ENCODE measurements at regions not wholly inside any gene's neighbourhood (a gene's known extent, or its start where the extent isn't known, plus 50 kb on each side); places are given as distances from the start of the nearest gene placed in this dataset.

DNA sequence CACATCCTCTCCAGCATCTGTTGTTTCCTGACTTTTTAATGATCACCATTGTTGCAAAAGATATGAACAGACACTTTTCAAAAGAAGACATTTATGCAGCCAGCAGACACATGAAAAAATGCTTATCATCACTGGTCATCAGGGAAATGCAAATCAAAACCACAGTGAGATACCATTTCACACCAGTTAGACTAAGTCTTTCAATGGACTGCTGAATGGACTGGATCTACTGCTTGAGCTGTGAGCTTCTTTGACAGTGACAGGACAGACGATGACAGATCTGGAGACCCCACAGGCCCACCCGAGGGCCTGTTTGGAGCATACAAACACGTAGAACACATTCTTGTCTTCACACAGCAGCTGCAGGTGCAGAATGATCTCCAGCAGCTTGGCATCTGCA, 266.1 kb upstream of the RIOK2 start:
- ATAC-seq (no peak), DNase-seq (ENCODE audit: low spot score) (no peak)
- H3K36me3 Mint-ChIP-seq: 0 out of 2 replicates have a peak, but pooled peaks cover 3% of the 10 kb centered on the region
- peaks cover 5% of the 10 kb centered on the region for H3K4me1 Mint-ChIP-seq
- H3K27me3 Mint-ChIP-seq (ENCODE audit: low read depth): no peaks in the 10 kb centered on the region
- TF ChIP-seq, protein P1, sequence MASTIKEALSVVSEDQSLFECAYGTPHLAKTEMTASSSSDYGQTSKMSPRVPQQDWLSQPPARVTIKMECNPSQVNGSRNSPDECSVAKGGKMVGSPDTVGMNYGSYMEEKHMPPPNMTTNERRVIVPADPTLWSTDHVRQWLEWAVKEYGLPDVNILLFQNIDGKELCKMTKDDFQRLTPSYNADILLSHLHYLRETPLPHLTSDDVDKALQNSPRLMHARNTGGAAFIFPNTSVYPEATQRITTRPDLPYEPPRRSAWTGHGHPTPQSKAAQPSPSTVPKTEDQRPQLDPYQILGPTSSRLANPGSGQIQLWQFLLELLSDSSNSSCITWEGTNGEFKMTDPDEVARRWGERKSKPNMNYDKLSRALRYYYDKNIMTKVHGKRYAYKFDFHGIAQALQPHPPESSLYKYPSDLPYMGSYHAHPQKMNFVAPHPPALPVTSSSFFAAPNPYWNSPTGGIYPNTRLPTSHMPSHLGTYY (CRISPR knock-in tag; IDR thresholded peaks at IDR 0.05): no peak
- TF ChIP-seq NR2C2 (CRISPR knock-in tag; IDR thresholded peaks at IDR 0.05): no peak
- TF ChIP-seq, protein P2, sequence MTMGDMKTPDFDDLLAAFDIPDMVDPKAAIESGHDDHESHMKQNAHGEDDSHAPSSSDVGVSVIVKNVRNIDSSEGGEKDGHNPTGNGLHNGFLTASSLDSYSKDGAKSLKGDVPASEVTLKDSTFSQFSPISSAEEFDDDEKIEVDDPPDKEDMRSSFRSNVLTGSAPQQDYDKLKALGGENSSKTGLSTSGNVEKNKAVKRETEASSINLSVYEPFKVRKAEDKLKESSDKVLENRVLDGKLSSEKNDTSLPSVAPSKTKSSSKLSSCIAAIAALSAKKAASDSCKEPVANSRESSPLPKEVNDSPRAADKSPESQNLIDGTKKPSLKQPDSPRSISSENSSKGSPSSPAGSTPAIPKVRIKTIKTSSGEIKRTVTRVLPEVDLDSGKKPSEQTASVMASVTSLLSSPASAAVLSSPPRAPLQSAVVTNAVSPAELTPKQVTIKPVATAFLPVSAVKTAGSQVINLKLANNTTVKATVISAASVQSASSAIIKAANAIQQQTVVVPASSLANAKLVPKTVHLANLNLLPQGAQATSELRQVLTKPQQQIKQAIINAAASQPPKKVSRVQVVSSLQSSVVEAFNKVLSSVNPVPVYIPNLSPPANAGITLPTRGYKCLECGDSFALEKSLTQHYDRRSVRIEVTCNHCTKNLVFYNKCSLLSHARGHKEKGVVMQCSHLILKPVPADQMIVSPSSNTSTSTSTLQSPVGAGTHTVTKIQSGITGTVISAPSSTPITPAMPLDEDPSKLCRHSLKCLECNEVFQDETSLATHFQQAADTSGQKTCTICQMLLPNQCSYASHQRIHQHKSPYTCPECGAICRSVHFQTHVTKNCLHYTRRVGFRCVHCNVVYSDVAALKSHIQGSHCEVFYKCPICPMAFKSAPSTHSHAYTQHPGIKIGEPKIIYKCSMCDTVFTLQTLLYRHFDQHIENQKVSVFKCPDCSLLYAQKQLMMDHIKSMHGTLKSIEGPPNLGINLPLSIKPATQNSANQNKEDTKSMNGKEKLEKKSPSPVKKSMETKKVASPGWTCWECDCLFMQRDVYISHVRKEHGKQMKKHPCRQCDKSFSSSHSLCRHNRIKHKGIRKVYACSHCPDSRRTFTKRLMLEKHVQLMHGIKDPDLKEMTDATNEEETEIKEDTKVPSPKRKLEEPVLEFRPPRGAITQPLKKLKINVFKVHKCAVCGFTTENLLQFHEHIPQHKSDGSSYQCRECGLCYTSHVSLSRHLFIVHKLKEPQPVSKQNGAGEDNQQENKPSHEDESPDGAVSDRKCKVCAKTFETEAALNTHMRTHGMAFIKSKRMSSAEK (CRISPR knock-in tag; IDR thresholded peaks at IDR 0.05; ENCODE audit: borderline replicate concordance): no peak
- TF ChIP-seq IRF2 (CRISPR knock-in tag; IDR thresholded peaks at IDR 0.05; ENCODE audit: borderline replicate concordance, low read depth): no peak
- TF ChIP-seq, protein P3, sequence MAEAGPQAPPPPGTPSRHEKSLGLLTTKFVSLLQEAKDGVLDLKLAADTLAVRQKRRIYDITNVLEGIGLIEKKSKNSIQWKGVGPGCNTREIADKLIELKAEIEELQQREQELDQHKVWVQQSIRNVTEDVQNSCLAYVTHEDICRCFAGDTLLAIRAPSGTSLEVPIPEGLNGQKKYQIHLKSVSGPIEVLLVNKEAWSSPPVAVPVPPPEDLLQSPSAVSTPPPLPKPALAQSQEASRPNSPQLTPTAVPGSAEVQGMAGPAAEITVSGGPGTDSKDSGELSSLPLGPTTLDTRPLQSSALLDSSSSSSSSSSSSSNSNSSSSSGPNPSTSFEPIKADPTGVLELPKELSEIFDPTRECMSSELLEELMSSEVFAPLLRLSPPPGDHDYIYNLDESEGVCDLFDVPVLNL (CRISPR knock-in tag; IDR thresholded peaks at IDR 0.05; ENCODE audit: borderline replicate concordance, low read depth): no peak
- no peak for TF ChIP-seq ZNF121 (CRISPR knock-in tag; IDR thresholded peaks at IDR 0.05)
- TF ChIP-seq, protein P4, sequence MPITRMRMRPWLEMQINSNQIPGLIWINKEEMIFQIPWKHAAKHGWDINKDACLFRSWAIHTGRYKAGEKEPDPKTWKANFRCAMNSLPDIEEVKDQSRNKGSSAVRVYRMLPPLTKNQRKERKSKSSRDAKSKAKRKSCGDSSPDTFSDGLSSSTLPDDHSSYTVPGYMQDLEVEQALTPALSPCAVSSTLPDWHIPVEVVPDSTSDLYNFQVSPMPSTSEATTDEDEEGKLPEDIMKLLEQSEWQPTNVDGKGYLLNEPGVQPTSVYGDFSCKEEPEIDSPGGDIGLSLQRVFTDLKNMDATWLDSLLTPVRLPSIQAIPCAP (CRISPR knock-in tag; IDR thresholded peaks at IDR 0.05): no peak
- TF ChIP-seq, protein P5, sequence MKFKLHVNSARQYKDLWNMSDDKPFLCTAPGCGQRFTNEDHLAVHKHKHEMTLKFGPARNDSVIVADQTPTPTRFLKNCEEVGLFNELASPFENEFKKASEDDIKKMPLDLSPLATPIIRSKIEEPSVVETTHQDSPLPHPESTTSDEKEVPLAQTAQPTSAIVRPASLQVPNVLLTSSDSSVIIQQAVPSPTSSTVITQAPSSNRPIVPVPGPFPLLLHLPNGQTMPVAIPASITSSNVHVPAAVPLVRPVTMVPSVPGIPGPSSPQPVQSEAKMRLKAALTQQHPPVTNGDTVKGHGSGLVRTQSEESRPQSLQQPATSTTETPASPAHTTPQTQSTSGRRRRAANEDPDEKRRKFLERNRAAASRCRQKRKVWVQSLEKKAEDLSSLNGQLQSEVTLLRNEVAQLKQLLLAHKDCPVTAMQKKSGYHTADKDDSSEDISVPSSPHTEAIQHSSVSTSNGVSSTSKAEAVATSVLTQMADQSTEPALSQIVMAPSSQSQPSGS (CRISPR knock-in tag; IDR thresholded peaks at IDR 0.05; ENCODE audit: borderline replicate concordance, low read depth): no peak
- TF ChIP-seq, protein P6, sequence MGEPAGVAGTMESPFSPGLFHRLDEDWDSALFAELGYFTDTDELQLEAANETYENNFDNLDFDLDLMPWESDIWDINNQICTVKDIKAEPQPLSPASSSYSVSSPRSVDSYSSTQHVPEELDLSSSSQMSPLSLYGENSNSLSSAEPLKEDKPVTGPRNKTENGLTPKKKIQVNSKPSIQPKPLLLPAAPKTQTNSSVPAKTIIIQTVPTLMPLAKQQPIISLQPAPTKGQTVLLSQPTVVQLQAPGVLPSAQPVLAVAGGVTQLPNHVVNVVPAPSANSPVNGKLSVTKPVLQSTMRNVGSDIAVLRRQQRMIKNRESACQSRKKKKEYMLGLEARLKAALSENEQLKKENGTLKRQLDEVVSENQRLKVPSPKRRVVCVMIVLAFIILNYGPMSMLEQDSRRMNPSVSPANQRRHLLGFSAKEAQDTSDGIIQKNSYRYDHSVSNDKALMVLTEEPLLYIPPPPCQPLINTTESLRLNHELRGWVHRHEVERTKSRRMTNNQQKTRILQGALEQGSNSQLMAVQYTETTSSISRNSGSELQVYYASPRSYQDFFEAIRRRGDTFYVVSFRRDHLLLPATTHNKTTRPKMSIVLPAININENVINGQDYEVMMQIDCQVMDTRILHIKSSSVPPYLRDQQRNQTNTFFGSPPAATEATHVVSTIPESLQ (CRISPR knock-in tag; IDR thresholded peaks at IDR 0.05): no peak
- TF ChIP-seq SP1 (CRISPR knock-in tag; conservative IDR thresholded peaks at IDR 0.05): no peak
- TF ChIP-seq, protein P7, sequence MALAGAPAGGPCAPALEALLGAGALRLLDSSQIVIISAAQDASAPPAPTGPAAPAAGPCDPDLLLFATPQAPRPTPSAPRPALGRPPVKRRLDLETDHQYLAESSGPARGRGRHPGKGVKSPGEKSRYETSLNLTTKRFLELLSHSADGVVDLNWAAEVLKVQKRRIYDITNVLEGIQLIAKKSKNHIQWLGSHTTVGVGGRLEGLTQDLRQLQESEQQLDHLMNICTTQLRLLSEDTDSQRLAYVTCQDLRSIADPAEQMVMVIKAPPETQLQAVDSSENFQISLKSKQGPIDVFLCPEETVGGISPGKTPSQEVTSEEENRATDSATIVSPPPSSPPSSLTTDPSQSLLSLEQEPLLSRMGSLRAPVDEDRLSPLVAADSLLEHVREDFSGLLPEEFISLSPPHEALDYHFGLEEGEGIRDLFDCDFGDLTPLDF (CRISPR knock-in tag; IDR thresholded peaks at IDR 0.05): no peak
- H3K27ac Mint-ChIP-seq: no peak overlapping the region
- POLR2A ChIA-PET: no interaction called here
- CTCF ChIA-PET: no interaction called here
- H3K4me3 Mint-ChIP-seq: no peak overlapping the region
- H3K9me3 Mint-ChIP-seq: peaks cover 17% of the 10 kb centered on the region

DNA sequence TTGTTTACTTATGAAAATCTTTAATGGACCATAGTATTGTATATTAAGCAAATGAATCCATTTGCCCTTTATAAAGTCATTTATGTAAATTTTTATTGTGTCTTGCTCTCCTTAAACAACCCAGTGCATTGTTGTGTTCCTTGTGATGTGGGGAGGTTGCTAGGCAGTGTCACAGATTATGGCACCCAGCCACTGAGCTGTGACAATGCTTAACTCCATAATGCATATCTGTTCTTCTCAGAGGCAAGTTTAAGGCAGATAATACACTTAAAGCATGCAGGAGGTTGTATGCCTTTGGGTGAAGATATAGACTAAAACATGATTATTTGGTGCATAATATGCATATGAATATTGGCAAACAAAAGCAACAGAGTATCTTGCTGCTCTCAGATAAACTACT, 269.6 kb upstream of the RIOK2 start:
- H3K36me3 Mint-ChIP-seq: no peaks in the 10 kb centered on the region
- TF ChIP-seq, protein P8, sequence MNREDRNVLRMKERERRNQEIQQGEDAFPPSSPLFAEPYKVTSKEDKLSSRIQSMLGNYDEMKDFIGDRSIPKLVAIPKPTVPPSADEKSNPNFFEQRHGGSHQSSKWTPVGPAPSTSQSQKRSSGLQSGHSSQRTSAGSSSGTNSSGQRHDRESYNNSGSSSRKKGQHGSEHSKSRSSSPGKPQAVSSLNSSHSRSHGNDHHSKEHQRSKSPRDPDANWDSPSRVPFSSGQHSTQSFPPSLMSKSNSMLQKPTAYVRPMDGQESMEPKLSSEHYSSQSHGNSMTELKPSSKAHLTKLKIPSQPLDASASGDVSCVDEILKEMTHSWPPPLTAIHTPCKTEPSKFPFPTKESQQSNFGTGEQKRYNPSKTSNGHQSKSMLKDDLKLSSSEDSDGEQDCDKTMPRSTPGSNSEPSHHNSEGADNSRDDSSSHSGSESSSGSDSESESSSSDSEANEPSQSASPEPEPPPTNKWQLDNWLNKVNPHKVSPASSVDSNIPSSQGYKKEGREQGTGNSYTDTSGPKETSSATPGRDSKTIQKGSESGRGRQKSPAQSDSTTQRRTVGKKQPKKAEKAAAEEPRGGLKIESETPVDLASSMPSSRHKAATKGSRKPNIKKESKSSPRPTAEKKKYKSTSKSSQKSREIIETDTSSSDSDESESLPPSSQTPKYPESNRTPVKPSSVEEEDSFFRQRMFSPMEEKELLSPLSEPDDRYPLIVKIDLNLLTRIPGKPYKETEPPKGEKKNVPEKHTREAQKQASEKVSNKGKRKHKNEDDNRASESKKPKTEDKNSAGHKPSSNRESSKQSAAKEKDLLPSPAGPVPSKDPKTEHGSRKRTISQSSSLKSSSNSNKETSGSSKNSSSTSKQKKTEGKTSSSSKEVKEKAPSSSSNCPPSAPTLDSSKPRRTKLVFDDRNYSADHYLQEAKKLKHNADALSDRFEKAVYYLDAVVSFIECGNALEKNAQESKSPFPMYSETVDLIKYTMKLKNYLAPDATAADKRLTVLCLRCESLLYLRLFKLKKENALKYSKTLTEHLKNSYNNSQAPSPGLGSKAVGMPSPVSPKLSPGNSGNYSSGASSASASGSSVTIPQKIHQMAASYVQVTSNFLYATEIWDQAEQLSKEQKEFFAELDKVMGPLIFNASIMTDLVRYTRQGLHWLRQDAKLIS (CRISPR knock-in tag; IDR thresholded peaks at IDR 0.05; ENCODE audit: borderline replicate concordance): no peak
- TF ChIP-seq JAZF1 (CRISPR knock-in tag; IDR thresholded peaks at IDR 0.05) (no peak), RORB (CRISPR knock-in tag; IDR thresholded peaks at IDR 0.05) (no peak), TP53 (CRISPR knock-in tag; IDR thresholded peaks at IDR 0.05) (no peak), HMGA2 (CRISPR knock-in tag; IDR thresholded peaks at IDR 0.05) (no peak), GTF2I (CRISPR knock-in tag; conservative IDR thresholded peaks at IDR 0.05) (no peak)
- TF ChIP-seq, protein P9, sequence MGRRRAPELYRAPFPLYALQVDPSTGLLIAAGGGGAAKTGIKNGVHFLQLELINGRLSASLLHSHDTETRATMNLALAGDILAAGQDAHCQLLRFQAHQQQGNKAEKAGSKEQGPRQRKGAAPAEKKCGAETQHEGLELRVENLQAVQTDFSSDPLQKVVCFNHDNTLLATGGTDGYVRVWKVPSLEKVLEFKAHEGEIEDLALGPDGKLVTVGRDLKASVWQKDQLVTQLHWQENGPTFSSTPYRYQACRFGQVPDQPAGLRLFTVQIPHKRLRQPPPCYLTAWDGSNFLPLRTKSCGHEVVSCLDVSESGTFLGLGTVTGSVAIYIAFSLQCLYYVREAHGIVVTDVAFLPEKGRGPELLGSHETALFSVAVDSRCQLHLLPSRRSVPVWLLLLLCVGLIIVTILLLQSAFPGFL (CRISPR knock-in tag; IDR thresholded peaks at IDR 0.05; ENCODE audit: borderline replicate concordance): no peak

More for the DNA sequence above, 269.6 kb upstream of the RIOK2 start:
- POLR2A ChIA-PET: no interaction called here
- CTCF ChIA-PET: no interaction called here
- H3K4me1 Mint-ChIP-seq: peaks cover 5% of the 10 kb centered on the region
- H3K4me3 Mint-ChIP-seq: no peak overlapping the region
- H3K9me3 Mint-ChIP-seq: 0 out of 2 replicates have a peak, but pooled peaks cover 2% of the 10 kb centered on the region
- DNase-seq (ENCODE audit: low spot score) (no peak), ATAC-seq (no peak)
- H3K27me3 Mint-ChIP-seq (ENCODE audit: low read depth): no peaks in the 10 kb centered on the region
- H3K27ac Mint-ChIP-seq: no peak overlapping the region

Measured in WTC11 (cell line).